ENCODE measurements at regions not wholly inside any gene's neighbourhood (a gene's known extent, or its start where the extent isn't known, plus 50 kb on each side); places are given as distances from the start of the nearest gene placed in this dataset.

DNA sequence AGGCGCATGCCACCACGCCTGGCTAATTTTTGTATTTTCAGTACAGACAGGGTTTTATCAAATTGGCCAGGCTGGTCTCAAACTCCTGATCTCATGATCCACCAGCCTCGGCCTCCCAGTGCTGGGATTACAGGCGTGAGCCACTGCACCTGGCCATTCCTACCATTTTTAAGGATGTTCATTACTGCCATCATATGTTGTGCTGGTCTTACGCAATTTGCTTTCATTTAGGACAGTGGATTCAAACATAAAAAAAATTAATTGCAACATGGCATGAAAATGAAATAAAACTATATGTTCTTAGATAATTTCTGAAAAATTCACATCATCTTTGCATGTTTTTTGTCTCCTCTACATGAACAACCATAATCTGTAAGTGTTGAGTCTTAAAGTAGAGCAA lies 527.7 kb downstream of the LTN1 start:
- no peaks in the 10 kb centered on the region for H3K27me3 ChIP-seq
- TF ChIP-seq CTCF (IDR thresholded peaks at IDR 0.05): no peak
- no peaks in the 10 kb centered on the region for H3K4me1 ChIP-seq
- H3K9me3 ChIP-seq: no peaks in the 10 kb centered on the region
- no peak overlapping the region for H3K4me3 ChIP-seq
- intact Hi-C loops (cut with DNase I): no loop called here
- no peaks in the 10 kb centered on the region for H3K36me3 ChIP-seq
- no peak for DNase-seq (ENCODE audit: low spot score in 2 of 2)
- H3K27ac ChIP-seq: no peak overlapping the region

DNA sequence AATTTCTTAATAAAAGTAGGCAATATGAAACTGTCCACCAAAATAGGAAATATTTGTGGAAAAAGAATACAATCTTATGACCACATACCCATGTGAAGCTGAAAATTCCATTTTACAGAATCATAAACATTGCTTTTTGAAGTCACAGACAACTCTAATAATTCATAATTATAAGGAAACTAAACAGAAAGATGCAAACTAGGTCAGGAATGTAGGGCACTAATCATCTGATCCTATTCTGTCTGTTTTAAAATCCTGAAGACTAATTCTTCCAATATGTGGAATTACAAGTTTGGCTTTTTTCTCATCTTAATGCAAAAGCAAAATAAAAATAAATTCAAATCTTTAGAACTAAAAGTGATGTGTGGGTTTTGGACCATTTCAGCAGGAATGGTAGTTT lies 528.6 kb downstream of the LTN1 start:
- no peaks in the 10 kb centered on the region for H3K36me3 ChIP-seq
- intact Hi-C loops (cut with DNase I): no loop called here
- H3K4me3 ChIP-seq: no peak overlapping the region
- no peaks in the 10 kb centered on the region for H3K4me1 ChIP-seq
- H3K27ac ChIP-seq: no peak overlapping the region
- TF ChIP-seq CTCF (IDR thresholded peaks at IDR 0.05): no peak
- no peak for DNase-seq (ENCODE audit: low spot score in 2 of 2)
- H3K9me3 ChIP-seq: no peaks in the 10 kb centered on the region
- no peaks in the 10 kb centered on the region for H3K27me3 ChIP-seq

DNA sequence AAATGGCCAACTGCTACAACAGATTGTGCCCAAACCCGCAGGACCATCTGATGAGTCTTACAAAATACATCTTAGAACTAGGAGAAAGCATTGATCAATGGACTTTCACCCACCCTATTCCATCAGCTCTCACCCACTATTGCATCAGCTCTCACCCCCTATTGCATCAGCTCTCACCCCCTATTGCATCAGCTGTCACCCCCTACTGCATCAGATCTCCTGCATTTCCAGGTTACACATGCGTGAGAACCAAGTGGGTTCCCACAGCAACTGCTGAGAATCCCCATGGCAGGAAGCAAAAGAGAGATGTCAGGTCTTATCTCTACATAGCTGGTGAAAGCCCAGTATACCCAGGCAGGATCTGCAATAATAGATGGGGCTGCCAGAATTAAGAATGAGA lies 533.5 kb downstream of the LTN1 start:
- intact Hi-C loops (cut with DNase I): no loop called here
- no peak overlapping the region for H3K4me3 ChIP-seq
- H3K27me3 ChIP-seq: no peaks in the 10 kb centered on the region
- H3K36me3 ChIP-seq: no peaks in the 10 kb centered on the region
- H3K4me1 ChIP-seq: no peaks in the 10 kb centered on the region
- H3K9me3 ChIP-seq: no peaks in the 10 kb centered on the region
- no peak for DNase-seq (ENCODE audit: low spot score in 2 of 2)
- no peak for TF ChIP-seq CTCF (IDR thresholded peaks at IDR 0.05)
- no peak overlapping the region for H3K27ac ChIP-seq

DNA sequence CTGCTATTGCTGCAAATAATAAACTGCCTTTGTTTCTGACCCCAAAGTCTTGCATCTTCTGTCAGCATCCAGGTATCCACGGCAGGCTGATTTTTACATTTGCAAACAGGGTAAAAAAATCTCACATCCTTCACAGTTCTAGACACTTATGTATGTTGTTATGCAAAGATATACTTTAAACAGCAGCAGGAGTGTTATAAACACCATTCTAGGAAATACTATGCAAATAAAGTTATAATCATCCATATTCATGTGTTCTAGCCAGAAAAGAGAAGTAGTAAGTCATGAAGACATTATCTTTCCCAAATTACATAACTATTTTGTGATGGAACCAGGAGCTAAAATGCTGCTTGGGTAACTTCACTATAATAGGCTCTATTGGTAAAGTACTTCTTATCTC lies 534.2 kb downstream of the LTN1 start:
- no peak overlapping the region for H3K4me3 ChIP-seq
- H3K27me3 ChIP-seq: no peaks in the 10 kb centered on the region
- DNase-seq (ENCODE audit: low spot score in 2 of 2): no peak
- H3K4me1 ChIP-seq: no peaks in the 10 kb centered on the region
- intact Hi-C loops (cut with DNase I): no loop called here
- no peaks in the 10 kb centered on the region for H3K36me3 ChIP-seq
- H3K27ac ChIP-seq: no peak overlapping the region
- no peaks in the 10 kb centered on the region for H3K9me3 ChIP-seq
- no peak for TF ChIP-seq CTCF (IDR thresholded peaks at IDR 0.05)

DNA sequence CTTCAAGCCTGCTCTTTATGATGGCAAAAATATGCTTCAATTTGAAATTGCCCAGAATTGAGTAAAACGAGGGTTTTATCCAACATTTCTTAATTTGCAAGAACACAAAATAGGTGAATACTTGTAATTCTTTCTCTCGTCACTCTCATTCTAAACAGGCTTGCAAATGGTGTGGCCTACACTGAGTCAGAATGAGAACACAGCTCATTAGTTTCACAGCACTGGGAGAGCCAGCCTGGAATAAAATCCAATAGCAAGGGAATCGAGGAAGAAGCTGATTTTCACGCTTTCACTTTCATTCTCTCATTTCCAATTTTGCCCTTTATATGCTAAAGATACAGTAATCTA lies 537.5 kb downstream of the LTN1 start:
- no peak for DNase-seq (ENCODE audit: low spot score in 2 of 2)
- no peak overlapping the region for H3K4me3 ChIP-seq
- H3K27ac ChIP-seq: no peak overlapping the region
- no peak for TF ChIP-seq CTCF (IDR thresholded peaks at IDR 0.05)
- intact Hi-C loops (cut with DNase I): no loop called here
- H3K9me3 ChIP-seq: no peaks in the 10 kb centered on the region
- no peaks in the 10 kb centered on the region for H3K27me3 ChIP-seq
- H3K4me1 ChIP-seq: no peaks in the 10 kb centered on the region
- no peaks in the 10 kb centered on the region for H3K36me3 ChIP-seq

GRCh38 chr21:28454564-28455252 lies 538.0 kb downstream of the LTN1 start:
- H3K27me3 ChIP-seq: no peaks in the 10 kb centered on the region
- no peak overlapping the region for H3K27ac ChIP-seq
- no peaks in the 10 kb centered on the region for H3K4me1 ChIP-seq
- no peak for TF ChIP-seq CTCF (IDR thresholded peaks at IDR 0.05)
- DNase-seq (ENCODE audit: low spot score in 2 of 2): no peak
- H3K9me3 ChIP-seq: no peaks in the 10 kb centered on the region
- intact Hi-C loops (cut with DNase I): no loop called here
- H3K4me3 ChIP-seq: no peak overlapping the region
- no peaks in the 10 kb centered on the region for H3K36me3 ChIP-seq
